SH-SY5Y (cell line): ENCODE measurements at regions not wholly inside any gene's neighbourhood (a gene's known extent, or its start where the extent isn't known, plus 50 kb on each side); places are given as distances from the start of the nearest gene placed in this dataset.

Source experiments
- GATA2 ChIP-seq: IDR thresholded peaks from 2 replicates; pipeline ENCODE4 v1.6.1; 2011; ENCODE audit warnings: mild to moderate bottlenecking, low read depth, low read length
- GATA3 ChIP-seq: IDR thresholded peaks from 2 replicates; pipeline ENCODE4 v1.6.1; 2011; ENCODE audit warnings: low read depth, mild to moderate bottlenecking, low read length, moderate library complexity

- TF ChIP-seq GATA2 (no peak), GATA3 (no peak)
These were observed 259.2 kb upstream of the SLITRK3 start for GRCh38 chr3:165455360-165455759.
